NCI-H128 (cell line): ENCODE measurements at regions not wholly inside any gene's neighbourhood (a gene's known extent, or its start where the extent isn't known, plus 50 kb on each side); places are given as distances from the start of the nearest gene placed in this dataset.

ENCODE experiments used
- DNase-seq: peaks from one replicate; lab custom pipeline; 2025; ENCODE audit not compliant: unreplicated experiment; lab: John Stamatoyannopoulos, UW

DNA sequence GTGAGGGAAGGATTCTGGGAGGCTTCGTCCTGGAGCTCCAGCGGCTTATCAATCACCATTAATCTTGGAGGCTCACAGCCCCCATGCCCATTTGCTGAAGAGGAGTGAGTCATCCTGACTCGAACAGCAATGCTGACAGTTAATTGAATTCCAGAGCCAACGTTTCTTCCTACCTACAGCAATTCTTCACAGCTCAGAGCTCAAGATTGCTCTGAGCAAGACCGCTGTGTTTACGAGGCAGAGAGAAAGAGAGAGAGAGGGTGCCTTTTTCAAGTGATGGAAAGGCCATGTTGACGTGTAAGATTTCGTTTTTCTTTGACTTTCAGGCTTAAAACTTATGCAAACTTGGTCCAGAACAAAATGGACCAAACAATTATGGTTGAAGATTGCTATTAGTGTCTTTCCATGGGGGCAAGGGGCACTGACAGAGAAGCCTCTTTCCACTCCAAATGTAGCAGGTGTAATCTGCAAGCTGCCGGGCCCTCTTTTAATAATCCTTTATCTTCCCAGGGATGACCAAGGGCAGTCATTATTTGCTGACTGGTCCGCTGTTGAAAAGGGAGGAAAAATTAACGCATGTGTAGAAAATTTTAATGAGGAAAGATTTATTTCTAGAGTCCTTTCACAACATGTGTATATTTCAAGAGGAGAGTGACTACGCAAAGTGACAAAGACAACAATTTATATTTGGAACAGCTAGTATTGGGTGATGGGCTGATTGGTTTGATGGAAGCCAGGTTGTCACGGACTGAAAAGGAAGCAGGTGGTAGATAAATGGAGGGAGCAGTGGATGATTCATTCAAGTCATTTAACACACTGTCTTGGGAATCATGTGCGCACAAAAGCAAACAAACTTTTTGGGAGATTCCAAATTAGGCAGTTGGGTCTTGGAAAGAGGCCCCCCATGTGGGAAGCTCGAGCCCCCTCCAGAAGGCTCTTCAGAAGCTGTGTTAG lies 136.1 kb upstream of the IRF2BP2 start:
- no peak for DNase-seq

DNA sequence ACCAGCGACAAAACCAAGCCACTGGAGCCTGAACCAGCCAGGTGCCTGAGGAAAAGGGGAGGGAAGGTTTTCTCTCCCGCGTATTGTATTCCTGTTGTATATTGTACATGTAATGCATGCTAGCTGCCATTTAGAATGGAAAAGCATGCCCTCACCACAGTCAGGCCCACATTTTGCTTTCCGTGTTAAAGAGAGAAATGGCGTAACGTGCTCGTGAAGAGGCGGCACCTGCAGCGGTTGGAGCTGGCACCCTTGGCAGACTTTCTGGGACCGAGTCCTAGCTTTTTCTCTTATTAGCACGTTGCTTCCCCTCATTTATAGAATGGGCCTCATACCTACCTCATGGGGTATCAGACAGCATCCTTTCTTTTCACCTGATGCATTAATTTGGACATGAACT lies 135.3 kb upstream of the IRF2BP2 start:
- DNase-seq, result no peak

DNA sequence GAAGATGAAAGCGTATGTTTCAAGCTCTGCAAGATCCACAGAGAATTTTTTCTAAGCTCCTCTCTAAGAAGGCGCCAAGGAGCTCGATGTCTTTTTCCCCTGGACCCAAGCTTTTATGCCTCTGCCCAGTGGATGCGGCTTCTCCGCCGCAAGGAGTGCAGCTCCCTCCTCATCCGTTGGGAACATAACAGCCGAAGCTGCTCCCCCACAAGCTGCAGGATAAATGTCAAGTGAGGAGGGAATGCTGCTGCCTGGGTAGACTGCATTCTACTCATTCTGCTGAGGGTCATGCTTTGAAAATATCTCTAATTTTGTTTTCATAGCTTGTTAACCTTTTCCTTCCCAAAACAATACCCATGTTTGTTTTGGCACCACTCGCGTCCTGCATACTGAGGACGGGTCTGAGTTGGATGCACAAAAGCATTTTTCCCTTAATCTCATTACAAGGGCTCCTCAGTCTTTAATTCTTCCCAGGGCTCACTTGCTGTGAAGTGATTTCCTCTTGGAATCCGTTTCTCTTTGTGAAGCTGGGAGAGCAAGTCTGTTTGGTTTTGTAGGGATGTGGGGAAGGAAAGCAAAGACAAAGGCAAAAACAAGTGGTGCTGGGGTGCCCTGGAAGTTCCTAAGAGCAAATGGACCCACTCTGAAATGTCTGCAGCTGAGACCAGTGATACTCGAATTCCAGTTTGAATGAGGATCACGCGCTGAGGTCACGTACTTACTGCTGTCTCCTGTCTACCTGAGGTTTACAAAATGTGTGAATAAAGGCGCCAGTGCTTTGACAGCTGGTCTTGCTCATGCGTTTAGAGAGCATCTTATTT lies 134.0 kb upstream of the IRF2BP2 start:
- DNase-seq, result peak; percentile 86

DNA sequence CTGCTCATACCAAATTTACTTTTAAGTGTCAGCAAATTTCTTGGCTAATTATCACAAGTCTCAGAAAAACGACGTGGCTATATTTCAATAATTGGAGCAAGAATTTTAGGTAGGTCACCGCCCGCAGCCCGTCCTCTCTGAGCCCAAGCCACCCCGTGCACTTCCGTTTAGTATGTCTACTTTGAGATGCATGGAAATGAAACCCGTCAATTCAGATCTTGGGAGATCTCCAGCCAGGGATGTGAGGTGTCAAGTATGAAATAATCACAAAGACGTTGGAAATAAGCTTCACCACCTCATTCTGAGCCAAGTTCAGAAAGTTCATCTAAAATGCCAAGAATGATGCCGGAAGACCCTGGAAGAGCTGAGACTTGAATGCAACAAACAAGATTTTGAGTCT lies 132.6 kb upstream of the IRF2BP2 start:
- no peak for DNase-seq

DNA sequence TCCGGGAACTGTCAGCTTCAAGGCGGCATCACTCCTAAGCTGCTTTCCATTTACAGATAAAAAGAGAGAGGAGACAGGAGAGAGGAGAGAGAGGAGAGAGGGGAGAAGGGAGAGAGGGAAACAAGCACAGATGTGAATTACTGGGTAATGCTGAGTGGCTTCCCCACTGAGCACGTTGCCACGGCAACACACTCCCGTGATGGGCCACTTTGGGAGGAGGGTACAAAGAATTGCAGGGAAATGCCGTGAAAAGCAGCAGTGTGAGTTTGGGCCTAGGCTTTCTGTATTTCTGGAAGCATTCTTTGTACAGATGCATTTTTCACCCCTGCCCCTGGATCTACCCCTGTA lies 128.0 kb upstream of the IRF2BP2 start:
- DNase-seq, result peak; percentile 72

DNA sequence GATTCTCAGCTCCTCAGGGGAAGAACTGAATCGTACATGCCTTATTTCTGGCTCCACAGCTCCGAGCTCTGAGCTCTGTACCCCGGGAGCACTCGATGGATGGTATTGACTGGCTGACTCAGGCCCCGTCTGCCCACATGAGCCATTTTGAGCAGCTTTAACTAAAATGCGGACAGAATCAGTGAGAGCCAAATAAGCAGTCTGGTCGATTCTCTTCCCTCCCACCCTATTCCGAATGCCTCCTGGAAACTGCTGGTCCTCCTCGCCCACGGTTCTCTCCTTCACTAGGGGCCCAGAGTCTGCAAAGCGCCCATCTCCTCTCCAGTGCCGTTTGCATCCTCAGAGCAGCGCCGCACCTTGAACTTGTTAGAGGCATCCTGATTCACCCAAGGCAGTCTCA lies 125.9 kb upstream of the IRF2BP2 start:
- DNase-seq, result no peak

DNA sequence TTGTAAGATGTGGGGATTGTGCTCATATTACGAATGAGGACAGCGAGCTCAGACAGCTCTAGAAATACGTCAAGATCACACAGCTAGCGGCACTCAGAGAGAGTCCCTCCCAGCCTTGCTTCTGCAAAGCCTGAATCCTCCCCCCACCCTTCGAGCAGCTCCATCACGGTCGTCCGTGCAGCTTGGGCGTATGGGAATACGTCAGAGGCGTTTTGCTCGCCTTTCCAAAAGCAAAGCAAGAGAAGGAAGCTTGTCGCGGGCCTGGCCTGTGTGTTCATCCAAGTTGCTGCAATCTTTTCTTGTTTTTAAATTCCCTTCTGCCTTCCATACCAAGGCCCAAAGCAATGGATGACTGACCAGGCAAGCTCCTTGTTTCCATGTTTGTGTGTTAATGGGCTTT lies 125.5 kb upstream of the IRF2BP2 start:
- DNase-seq, result no peak

DNA sequence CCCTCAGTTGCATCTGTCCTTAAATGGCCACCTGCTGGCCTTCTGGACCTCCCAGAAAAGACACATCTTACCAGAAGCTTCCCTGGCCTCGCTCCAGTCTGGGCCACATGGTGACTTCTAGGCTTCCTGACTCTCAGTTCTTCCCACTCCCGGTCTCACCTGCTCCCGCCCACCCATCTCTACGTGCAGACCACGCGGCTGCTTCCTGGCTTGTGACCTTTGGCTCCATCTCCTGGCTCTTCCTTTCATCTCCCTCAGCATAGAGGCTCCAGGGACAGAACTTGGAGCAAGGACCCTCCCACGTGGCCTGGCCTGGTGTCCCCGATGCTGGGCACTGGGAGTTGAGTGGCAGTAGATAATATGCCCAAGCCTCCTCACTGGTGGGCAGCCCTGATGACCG lies 124.9 kb upstream of the IRF2BP2 start:
- no peak for DNase-seq

DNA sequence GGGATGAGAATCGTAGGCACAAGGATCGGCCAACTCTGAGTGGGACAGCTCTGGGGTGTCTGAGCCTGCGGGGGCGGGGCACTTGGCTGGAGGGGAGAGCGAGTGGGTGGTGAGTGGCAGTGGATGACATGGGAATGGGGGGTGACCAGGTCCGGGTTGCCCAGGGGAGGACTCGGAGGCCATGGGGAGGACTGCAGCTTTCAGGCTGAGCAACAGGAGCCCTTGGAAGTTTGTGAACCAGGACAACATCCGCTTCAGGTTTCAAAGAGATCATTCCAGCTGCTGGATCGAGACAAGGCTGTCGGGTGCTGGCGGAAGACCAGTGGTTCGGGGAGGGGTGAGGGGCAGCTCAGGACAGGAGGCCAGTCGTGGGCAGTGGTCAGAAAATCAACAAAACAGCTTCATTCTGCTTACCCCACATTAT lies 124.4 kb upstream of the IRF2BP2 start:
- no peak for DNase-seq

DNA sequence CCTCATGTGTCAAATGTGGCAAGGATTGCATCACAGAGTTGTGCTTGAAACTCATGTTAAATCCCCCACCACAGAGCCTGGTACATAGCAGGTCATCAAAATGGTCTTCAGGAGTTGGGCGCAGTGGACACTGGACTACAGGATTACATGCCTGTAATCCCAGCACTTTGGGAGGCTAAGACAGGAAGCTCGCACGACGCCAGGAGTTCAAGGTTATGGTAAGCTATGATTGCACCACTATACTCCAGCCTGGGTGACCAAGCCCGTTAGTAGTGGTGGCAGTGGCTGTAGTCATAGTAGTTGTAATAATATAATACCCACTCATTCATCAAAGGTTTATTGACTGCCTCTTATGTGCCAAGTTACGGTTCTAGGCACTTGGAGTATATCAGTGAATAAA lies 123.4 kb upstream of the IRF2BP2 start:
- no peak for DNase-seq

DNA sequence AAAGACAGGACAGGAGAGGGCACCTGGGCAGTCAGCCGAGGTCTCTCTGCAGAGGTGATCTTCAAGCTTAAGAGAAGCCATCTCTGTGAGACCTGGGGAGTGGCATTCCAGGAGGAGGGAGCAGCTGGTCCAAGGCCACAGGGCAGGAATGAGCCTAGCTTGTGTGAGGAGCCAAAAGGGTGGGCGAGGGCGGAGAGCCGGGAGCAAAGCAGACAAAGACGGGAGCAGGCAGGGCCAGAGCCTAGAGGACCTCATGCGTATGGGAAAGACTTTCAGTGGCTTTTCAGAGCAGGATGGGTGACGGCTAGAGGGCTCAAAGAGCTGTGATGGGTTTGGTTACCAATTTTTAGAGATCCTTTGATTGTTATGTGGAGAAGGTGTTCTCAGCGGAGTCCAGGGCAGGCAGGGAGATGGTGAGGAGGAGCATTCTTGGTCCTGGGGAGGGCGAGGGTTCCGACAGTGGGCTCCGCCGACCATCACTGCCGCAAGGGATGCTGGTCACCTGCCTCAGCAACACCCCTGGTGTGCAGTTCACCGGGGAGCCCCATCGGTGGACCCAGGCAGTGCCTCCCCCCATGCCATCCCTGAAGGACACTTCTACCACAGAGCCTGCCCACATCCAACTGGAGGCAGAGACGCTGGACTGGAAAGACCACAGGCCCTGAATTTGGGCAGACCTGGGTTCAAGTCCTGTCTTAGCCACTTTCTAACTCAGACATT lies 122.9 kb upstream of the IRF2BP2 start:
- DNase-seq, result no peak

DNA sequence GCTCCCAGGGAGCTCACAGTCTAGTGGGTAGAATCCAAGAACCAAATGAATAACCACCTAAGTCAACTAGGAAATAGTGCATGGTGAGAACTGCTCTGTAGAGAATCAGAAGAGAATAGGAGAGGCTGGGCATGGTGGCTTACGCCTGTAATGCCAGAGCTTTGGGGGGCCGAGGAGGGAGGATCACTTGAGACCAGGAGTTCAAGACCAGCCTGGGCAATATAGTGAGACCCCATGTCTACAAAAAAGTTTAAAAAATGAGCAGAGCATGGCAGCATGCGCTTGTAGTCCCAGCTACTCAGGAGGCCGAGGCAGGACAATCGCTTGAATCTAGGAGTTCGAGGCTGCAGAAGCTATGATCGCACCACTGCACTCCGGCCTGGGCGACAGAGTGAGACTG lies 122.3 kb upstream of the IRF2BP2 start:
- no peak for DNase-seq

DNA sequence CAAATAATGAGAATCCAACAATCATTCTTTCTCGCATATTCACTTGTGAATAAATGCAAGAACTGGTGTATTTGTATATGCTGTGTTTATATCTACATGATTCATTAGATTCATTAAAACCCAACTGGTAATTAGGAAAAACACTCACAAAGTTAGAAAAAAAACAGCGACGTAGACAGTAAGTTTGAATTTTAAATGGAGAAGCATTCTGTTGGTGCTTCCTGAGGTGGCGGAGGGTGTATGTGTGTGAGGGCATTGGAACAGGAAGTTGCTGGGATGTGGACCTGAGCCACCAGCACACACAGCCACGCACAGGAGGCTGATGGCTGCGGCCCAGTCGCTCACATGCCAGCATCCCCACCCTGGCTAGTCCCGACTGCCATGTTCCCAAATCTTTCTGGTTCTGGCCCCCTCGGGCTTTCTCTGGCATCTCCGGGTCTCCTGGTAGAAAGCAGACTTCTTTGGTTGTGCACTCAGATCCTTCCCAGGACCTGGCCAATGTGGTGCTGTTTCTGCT lies 121.6 kb upstream of the IRF2BP2 start:
- DNase-seq, result no peak

DNA sequence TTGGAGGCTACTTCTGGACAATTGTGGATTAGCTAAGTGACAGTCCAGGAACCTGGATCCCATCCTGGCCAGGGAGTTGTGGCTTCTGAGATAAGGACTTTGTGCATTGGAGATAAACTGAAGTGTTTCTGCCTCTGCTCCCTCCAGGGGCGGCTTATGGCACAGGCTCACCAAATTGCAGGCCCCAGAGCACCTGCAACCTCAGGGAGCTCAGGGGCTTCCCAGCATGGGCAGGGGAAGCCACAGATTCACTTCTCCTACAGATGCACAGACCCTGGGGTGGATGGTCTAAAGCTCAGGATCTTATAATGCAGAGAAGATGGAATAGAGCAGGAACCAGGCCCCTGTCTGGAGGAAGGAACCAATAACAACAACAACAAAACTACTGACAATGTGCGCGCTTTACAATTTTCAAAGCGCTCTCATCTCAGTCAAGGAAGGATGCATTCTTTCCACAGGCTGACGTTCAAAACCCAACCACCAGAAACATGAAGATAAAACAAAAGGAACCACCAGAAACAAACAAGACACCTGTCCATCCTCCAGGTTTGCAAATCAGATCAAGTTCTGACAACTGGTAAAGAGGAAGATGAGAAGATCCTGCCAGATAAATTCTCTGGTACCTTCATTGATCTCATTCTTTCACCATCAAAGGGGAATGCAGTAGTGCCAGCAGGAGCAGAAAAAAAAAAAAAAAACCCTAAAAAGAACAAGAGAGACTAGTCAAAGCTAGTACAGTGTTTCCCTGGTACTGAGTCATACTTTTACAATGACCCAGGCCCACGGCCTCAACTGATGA lies 121.0 kb upstream of the IRF2BP2 start:
- no peak for DNase-seq

DNA sequence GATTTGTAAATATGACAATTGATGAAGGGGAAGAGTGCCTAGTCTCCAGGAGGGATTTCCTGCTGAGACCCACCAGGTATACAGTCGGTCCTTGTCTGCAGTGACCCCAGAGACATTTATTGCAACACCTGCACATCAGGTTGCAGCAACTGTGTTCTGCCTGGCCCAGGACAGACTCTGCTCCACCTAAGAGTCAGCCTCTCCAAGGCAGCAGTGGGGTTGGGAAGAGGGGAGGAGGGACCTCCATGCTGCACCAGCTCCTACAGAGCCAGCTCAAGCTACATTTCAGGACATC lies 120.4 kb upstream of the IRF2BP2 start:
- no peak for DNase-seq

DNA sequence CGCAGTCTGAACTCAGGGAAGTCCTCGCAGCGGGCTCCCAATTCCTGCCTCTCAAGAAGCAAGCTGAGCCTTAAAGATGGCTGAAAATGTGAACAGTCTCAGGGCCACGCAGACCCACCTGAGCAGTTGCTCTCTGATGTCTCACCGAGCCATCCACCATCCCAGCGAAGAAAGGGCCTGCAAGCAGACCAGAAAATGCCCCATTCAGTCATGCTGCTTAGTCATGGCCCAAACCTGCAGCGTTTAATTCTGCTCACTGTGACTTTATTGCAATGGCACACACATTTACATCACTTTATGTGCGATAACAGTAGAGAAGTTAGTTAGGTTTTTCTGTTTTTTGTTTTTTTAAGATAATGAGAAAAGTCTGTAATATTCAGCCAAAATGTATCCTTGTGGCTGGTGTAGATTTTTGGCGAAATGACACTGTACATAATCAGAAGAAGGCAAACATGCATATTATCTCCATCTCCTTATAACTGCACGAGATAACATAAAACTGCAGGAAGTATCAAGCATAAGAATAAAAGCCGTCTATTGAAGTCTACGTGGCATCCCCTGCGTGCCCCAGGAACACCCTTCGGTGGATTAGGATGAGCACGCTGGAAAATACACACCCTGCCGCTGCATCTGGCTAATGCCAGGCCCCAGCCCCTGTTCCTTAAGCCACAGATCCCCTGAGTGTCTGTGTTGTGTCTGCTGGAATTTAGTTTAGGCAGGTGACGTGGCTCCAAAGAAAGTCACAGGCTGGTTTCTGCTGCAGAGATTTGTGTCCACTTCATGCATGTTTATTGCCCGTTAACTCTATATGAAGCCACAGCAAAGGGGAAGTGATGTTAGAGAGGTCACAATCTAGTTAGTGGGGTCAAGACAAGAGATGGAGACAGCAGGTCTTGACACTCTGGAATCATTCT lies 119.8 kb upstream of the IRF2BP2 start:
- DNase-seq, result no peak

DNA sequence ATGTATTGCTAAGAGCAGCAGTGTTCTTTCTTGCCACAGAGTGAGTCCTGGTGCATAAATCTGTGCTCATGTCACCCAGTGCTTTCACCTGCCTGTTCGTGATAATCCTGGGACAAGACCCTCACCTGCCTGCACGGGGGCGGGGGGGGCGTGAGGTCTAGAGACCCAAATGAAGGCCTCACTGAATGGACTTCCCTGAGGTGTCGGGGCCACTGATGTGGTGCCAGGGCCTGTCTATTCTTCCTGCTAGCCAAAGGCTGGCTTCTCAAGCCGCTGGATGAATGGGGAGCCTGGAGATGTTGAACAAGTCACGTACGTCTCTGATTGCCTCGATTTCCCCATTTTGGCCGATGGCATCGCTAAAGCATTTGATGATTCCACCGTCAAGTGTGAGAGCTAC lies 118.8 kb upstream of the IRF2BP2 start:
- no peak for DNase-seq

DNA sequence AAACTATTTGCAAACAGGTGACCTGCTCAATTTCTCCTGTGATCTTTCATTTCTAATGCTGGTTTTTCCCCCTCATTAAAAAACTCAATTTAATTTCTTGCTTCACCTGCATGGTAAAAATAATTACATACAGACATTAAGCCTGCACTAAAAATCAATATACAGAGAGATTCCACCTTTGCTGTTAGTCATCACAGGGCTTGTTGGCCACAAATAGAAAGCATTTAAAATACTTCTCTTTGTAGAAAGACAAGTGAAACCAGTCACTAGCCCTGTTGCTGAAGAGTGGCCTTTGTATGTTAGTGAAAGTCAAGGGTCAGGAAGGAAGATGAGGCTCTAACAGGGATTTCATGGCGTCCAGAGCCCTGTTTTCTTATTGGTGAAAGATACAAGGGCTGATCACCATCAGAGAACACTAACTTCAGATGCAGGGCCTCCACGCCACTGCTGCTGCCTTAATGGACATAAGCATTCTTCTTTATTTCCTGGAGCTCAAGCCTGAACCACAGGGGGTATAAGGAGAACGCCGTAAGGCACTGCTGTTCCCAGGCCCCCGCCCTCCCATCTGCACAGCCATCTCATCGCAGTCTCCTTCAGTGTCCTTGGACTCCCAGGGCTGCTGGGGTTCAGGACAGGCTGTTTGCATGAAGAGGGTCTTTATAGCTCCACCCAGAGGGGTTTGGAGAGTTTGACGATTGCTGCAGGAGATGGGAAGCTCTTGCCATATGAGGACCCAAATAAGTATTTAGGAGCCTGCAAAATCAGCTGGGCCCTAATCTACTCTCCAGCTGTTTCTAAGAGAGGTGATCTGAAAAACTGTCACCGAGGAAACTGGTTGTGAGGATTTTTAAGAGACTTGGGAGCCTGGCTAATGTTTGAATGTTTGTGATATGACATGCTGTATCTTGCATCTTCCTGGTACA lies 117.3 kb upstream of the IRF2BP2 start:
- DNase-seq, result no peak
